Neutrophil (primary cell): ENCODE measurements at regions not wholly inside any gene's neighbourhood (a gene's known extent, or its start where the extent isn't known, plus 50 kb on each side); places are given as distances from the start of the nearest gene placed in this dataset.

ENCODE experiments used
- H3K27ac ChIP-seq: fragments of 200-600 bp; sonication (generic); 2 replicates; pipeline ENCODE4 v1.5.1; 2016; ENCODE audit warnings: mild to moderate bottlenecking, moderate library complexity
- H3K27me3 ChIP-seq: fragments of 200-600 bp; sonication (generic); 2 replicates; pipeline ENCODE4 v1.6.0; 2016; ENCODE audit warnings: mild to moderate bottlenecking
- H3K36me3 ChIP-seq: fragments of 200-600 bp; sonication (generic); 2 replicates; pipeline ENCODE4 v1.5.1; 2017
- H3K4me1 ChIP-seq, 2 experiments: fragments of 200-600 bp in 1 of 2; sonication (generic) in 1 of 2; 1 replicate in 1 of 2; 2 replicates in 1 of 2; pipeline versions ENCODE4 v1.5.1 to v1.6.1; 2013 to 2016; ENCODE audit warnings: low read depth in 1 of 2, low read length in 1 of 2, mild to moderate bottlenecking in 1 of 2, moderate library complexity in 1 of 2; ENCODE audit not compliant: control insufficient read depth in 1 of 2, insufficient read depth in 1 of 2
- H3K4me3 ChIP-seq, 2 experiments: fragments of 200-600 bp in 1 of 2; sonication (generic) in 1 of 2; 1 replicate in 1 of 2; 2 replicates in 1 of 2; pipeline ENCODE4 v1.5.1; 2013 to 2016; ENCODE audit warnings: low read depth in 1 of 2, low read length in 1 of 2, mild to moderate bottlenecking in 1 of 2, moderate library complexity in 1 of 2
- H3K9me3 ChIP-seq: fragments of 200-600 bp; sonication (generic); 2 replicates; pipeline ENCODE4 v1.5.1; 2016
- TF ChIP-seq, protein P1 (sequence below): fragments of 200-600 bp; sonication (generic); IDR thresholded peaks from 2 replicates; pipeline ENCODE4 v1.5.1; 2016; ENCODE audit warnings: antibody characterized with exemption

DNA sequence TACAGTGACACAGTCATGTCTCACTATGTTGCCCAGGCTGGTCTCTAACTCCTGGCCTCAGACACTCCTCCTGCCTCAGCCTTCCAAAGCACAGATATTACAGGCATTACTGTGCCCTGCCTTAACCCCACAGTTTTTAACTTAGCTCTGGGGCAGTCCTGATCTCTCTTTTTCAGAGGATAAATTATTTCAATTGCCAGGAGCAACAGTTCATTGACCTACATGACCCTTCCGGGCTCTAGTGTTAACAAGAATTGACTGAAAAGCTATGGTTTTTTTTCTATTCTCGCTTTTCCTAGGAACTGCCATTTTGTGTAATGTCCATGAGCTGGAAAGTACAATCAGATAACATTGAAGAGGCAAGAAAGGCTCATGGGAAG lies 92.8 kb downstream of the HNRNPLL start:
- TF ChIP-seq, protein P1, sequence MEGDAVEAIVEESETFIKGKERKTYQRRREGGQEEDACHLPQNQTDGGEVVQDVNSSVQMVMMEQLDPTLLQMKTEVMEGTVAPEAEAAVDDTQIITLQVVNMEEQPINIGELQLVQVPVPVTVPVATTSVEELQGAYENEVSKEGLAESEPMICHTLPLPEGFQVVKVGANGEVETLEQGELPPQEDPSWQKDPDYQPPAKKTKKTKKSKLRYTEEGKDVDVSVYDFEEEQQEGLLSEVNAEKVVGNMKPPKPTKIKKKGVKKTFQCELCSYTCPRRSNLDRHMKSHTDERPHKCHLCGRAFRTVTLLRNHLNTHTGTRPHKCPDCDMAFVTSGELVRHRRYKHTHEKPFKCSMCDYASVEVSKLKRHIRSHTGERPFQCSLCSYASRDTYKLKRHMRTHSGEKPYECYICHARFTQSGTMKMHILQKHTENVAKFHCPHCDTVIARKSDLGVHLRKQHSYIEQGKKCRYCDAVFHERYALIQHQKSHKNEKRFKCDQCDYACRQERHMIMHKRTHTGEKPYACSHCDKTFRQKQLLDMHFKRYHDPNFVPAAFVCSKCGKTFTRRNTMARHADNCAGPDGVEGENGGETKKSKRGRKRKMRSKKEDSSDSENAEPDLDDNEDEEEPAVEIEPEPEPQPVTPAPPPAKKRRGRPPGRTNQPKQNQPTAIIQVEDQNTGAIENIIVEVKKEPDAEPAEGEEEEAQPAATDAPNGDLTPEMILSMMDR = no peak
- Histone ChIP-seq H3K9me3 (no peaks in the 10 kb centered on the region), H3K4me1 (peaks cover 10 to 20% of the 10 kb centered on the region in 2 experiments), H3K27ac (no peak overlapping the region), H3K36me3 (no peaks in the 10 kb centered on the region), H3K27me3 (no peaks in the 10 kb centered on the region), H3K4me3 (no peak overlapping the region)

DNA sequence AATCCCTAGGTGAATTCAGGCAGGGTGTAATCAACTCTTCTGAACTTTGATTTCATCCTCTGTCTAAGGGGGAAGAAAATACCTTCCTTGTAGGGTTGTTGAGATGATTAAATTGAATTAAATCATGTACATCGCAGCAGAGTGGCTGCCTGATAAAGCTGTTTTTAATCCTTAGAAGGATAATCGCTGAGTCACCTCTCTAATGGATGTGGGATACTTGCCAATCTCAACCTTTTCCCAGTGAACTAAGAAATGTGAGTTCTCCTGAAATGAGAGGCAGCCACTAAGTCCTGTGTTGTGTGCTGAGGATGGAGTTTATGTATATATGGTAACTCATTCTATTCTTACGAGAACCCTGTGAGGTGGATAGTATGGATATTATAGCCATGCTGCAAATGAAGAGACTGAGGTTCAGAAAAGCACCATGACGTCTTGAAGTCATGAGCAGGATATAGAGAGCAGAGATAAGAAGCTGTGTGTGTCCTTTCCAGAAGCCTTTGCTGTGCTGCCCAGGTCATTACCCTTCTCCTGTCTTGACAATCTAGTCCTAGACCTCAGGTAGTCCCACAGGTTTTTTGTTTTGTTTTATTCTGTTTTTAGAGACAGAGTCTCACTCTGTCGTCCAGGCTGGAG lies 93.3 kb downstream of the HNRNPLL start:
- Histone ChIP-seq H3K9me3 (no peaks in the 10 kb centered on the region), H3K4me3 (no peak overlapping the region), H3K36me3 (no peaks in the 10 kb centered on the region), H3K27me3 (no peaks in the 10 kb centered on the region), H3K4me1 (peaks cover 10 to 20% of the 10 kb centered on the region in 2 experiments), H3K27ac (no peak overlapping the region)
- TF ChIP-seq, protein P1 = no peak

- Histone ChIP-seq H3K9me3 (no peaks in the 10 kb centered on the region), H3K27ac (no peak overlapping the region), H3K4me1 (peaks cover 10 to 20% of the 10 kb centered on the region in 2 experiments), H3K36me3 (no peaks in the 10 kb centered on the region), H3K4me3 (no peak overlapping the region), H3K27me3 (no peaks in the 10 kb centered on the region)
- TF ChIP-seq, protein P1 = peak; percentile 69
These were observed 94.3 kb downstream of the HNRNPLL start for GRCh38 chr2:38508311-38509039.

- no peaks in the 10 kb centered on the region for H3K9me3 ChIP-seq
These were observed 95.0 kb downstream of the HNRNPLL start for GRCh38 chr2:38507712-38508111.

GRCh38 chr2:38505779-38506178 lies 96.9 kb downstream of the HNRNPLL start:
- H3K4me3 ChIP-seq = no peak overlapping the region
- H3K4me1 ChIP-seq = peaks cover 0 to 7% of the 10 kb centered on the region in 2 experiments
- no peaks in the 10 kb centered on the region for H3K27me3 ChIP-seq
- H3K36me3 ChIP-seq = no peaks in the 10 kb centered on the region
- no peak overlapping the region for H3K27ac ChIP-seq
- H3K9me3 ChIP-seq = no peaks in the 10 kb centered on the region
- TF ChIP-seq, protein P1 = no peak

More at GRCh38 chr2:38507712-38508111, 95.0 kb downstream of the HNRNPLL start:
- Histone ChIP-seq H3K4me3 (no peak overlapping the region), H3K27ac (no peak overlapping the region), H3K36me3 (no peaks in the 10 kb centered on the region), H3K27me3 (no peaks in the 10 kb centered on the region), H3K4me1 (peaks cover 10 to 20% of the 10 kb centered on the region in 2 experiments)
- TF ChIP-seq, protein P1 = no peak
